ENCODE measurements at regions not wholly inside any gene's neighbourhood (a gene's known extent, or its start where the extent isn't known, plus 50 kb on each side); places are given as distances from the start of the nearest gene placed in this dataset.

- no peak for DNase-seq
These were observed 50.7 kb upstream of the GPR157 start for GRCh38 chr1:9179463-9180110.

GRCh38 chr1:9180111-9180819, 51.4 kb upstream of the GPR157 start:
- DNase-seq: no peak

GRCh38 chr1:9181176-9181906, 52.4 kb upstream of the GPR157 start:
- peak; percentile 55 for DNase-seq

- DNase-seq: no peak
These were observed 52.4 kb upstream of the H6PD start for GRCh38 chr1:9181990-9182783.

- DNase-seq: no peak
These were observed 51.8 kb upstream of the H6PD start for GRCh38 chr1:9182784-9183257.

GRCh38 chr1:9183441-9183840, 51.1 kb upstream of the H6PD start:
- no peak for DNase-seq

GRCh38 chr1:9183898-9184297, 50.7 kb upstream of the H6PD start:
- DNase-seq: no peak

GRCh38 chr1:9184749-9185148, 49.8 kb upstream of the H6PD start:
- no peak for DNase-seq
